ENCODE measurements at regions not wholly inside any gene's neighbourhood (a gene's known extent, or its start where the extent isn't known, plus 50 kb on each side); places are given as distances from the start of the nearest gene placed in this dataset.

- Histone ChIP-seq H3K9me3 (no peaks in the 10 kb centered on the region), H3K36me3 (no peaks in the 10 kb centered on the region), H3K4me3 (no peak overlapping the region), H3K4me1 (no peaks in the 10 kb centered on the region), H3K27ac (no peak overlapping the region), H3K27me3 (peaks cover 0 to 5% of the 10 kb centered on the region in 2 donors)
- WGBS (ENCODE audit: insufficient coverage, low coverage, low lambda C conversion rate, missing lambda C conversion rate), result 67% methylated on average over 3 of the region's 3 CpGs
- TF ChIP-seq POLR2A (IDR thresholded peaks at IDR 0.05) (no peak), CTCF (IDR thresholded peaks at IDR 0.05) (no peak)
- intact Hi-C loops (cut with DNase I), result no loop called here
- ATAC-seq (no peak), DNase-seq (no peak)
These were observed 309.0 kb downstream of the CMPK2 start for GRCh38 chr2:6556755-6557154.

- H3K27ac ChIP-seq, result no peak overlapping the region
- H3K4me3 ChIP-seq, result no peak overlapping the region
- H3K4me1 ChIP-seq, result no peaks in the 10 kb centered on the region
- no peaks in the 10 kb centered on the region for H3K36me3 ChIP-seq
- ATAC-seq (no peak), DNase-seq (no peak)
- peaks cover 0 to 5% of the 10 kb centered on the region in 2 donors for H3K27me3 ChIP-seq
- TF ChIP-seq CTCF (IDR thresholded peaks at IDR 0.05), result no peak
- TF ChIP-seq POLR2A (IDR thresholded peaks at IDR 0.05), result no peak
- no peaks in the 10 kb centered on the region for H3K9me3 ChIP-seq
- intact Hi-C loops (cut with DNase I), result no loop called here
These were observed 308.0 kb downstream of the CMPK2 start for GRCh38 chr2:6557737-6558136.

- no peak overlapping the region for H3K27ac ChIP-seq
- DNase-seq (no peak), ATAC-seq (no peak)
- TF ChIP-seq POLR2A (IDR thresholded peaks at IDR 0.05), result no peak
- no peak for TF ChIP-seq CTCF (IDR thresholded peaks at IDR 0.05)
- H3K4me1 ChIP-seq, result no peaks in the 10 kb centered on the region
- no peak overlapping the region for H3K4me3 ChIP-seq
- H3K27me3 ChIP-seq, result peaks cover 0 to 5% of the 10 kb centered on the region in 2 donors
- WGBS (ENCODE audit: insufficient coverage, low coverage, low lambda C conversion rate, missing lambda C conversion rate), result 28% methylated on average over 7 of the region's 7 CpGs
- H3K9me3 ChIP-seq, result no peaks in the 10 kb centered on the region
- no peaks in the 10 kb centered on the region for H3K36me3 ChIP-seq
- intact Hi-C loops (cut with DNase I), result no loop called here
These were observed 302.9 kb downstream of the CMPK2 start for GRCh38 chr2:6562771-6563170.

GRCh38 chr2:6564326-6564725 lies 301.4 kb downstream of the CMPK2 start:
- Histone ChIP-seq H3K4me1 (no peaks in the 10 kb centered on the region), H3K4me3 (no peak overlapping the region), H3K36me3 (no peaks in the 10 kb centered on the region), H3K9me3 (no peaks in the 10 kb centered on the region), H3K27ac (no peak overlapping the region), H3K27me3 (peaks cover 0 to 3% of the 10 kb centered on the region in 2 donors)
- intact Hi-C loops (cut with DNase I), result no loop called here
- TF ChIP-seq CTCF (IDR thresholded peaks at IDR 0.05) (no peak), POLR2A (IDR thresholded peaks at IDR 0.05) (no peak)
- 80% methylated on average over 1 of the region's 1 CpG for WGBS (ENCODE audit: insufficient coverage, low coverage, low lambda C conversion rate, missing lambda C conversion rate)
- no peak for ATAC-seq
- no peak for DNase-seq

GRCh38 chr2:6574121-6574520 lies 291.6 kb downstream of the CMPK2 start:
- Histone ChIP-seq H3K36me3 (no peaks in the 10 kb centered on the region), H3K27ac (no peak overlapping the region), H3K4me3 (no peak overlapping the region), H3K9me3 (no peaks in the 10 kb centered on the region), H3K4me1 (no peaks in the 10 kb centered on the region), H3K27me3 (no peaks in the 10 kb centered on the region)
- no peak for DNase-seq
- TF ChIP-seq CTCF (IDR thresholded peaks at IDR 0.05) (no peak), POLR2A (IDR thresholded peaks at IDR 0.05) (no peak)
- intact Hi-C loops (cut with DNase I), result no loop called here
- ATAC-seq, result no peak
- 46% methylated on average over 2 of the region's 2 CpGs for WGBS (ENCODE audit: insufficient coverage, low coverage, low lambda C conversion rate, missing lambda C conversion rate)

Measured in right lobe of liver (tissue), 6 donors.